Colonic mucosa (tissue), 4 donors: ENCODE measurements at regions not wholly inside any gene's neighbourhood (a gene's known extent, or its start where the extent isn't known, plus 50 kb on each side); places are given as distances from the start of the nearest gene placed in this dataset.

Source experiments
- DNase-seq: peaks from one replicate; pipeline ENCODE4 v3.0.0-alpha.2; 2020
- H3K27ac ChIP-seq: fragments of 200-600 bp; one replicate; pipeline ENCODE4 v1.8.0; 2021
- H3K27me3 ChIP-seq: fragments of 200-600 bp; one replicate; pipeline ENCODE4 v1.8.0; 2021
- H3K36me3 ChIP-seq: fragments of 200-600 bp; one replicate; pipeline ENCODE4 v1.8.0; 2021
- H3K4me1 ChIP-seq: fragments of 200-600 bp; one replicate; pipeline ENCODE4 v1.8.0; 2021; ENCODE audit warnings: mild to moderate bottlenecking
- H3K4me3 ChIP-seq: fragments of 200-600 bp; one replicate; pipeline ENCODE4 v1.8.0; 2021
- H3K9ac ChIP-seq, 2 donors: one replicate each; pipeline ENCODE4 v1.7.0; 2013; ENCODE audit warnings: control low read depth in 2 of 2, low read depth in 2 of 2, low read length in 2 of 2
- H3K9me3 ChIP-seq: fragments of 200-600 bp; one replicate; pipeline ENCODE4 v1.8.0; 2021
- intact Hi-C: fragments of 100-400 bp; cut with DNase I; formaldehyde crosslinking; loops from one replicate; pipeline ENCODE4 v1.14.1; 2022
- TF ChIP-seq, protein P1 (sequence below): fragments of 200-600 bp; IDR thresholded peaks from one replicate; pipeline ENCODE4 v1.8.0; 2022; ENCODE audit warnings: antibody characterized with exemption, mild to moderate bottlenecking
- donor health status: healthy.
- donor health status: DM: no; HTN: no; CAD: no.
- donor health status: DM: no; HTN: no; CAD: no.

DNA sequence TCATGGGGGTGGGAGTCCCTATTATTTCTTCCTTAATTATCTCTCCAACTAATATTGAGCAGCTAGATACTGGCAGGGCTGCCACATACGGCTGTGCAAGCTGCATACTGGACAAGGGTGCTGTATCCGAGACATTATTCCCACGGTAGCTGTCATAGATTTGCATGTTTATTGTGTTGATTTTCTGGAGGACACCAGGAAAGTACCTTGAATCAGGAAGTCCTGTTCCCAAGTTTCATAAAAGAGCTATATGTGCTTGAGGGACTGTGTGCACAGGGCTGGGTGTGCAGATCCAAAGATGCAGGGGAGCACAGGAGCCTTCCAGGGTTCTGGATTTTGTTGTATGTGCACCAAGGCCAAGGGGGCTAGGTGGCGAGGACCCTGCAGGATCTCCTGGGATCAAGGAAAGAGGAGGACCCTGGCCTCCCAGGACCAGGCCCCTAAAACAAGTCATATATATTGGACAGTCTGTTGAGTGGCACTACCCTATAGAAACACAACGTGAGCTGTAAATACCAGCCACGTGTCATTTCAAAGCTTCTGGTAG, 119.2 kb upstream of the ALDH1A3 start:
- intact Hi-C loops: no loop called here
- Histone ChIP-seq H3K27me3 (no peaks in the 10 kb centered on the region), H3K4me3 (no peak overlapping the region), H3K9me3 (no peaks in the 10 kb centered on the region), H3K4me1 (no peaks in the 10 kb centered on the region), H3K27ac (peak overlapping the region; percentile 47), H3K9ac (no peak overlapping the region), H3K36me3 (no peaks in the 10 kb centered on the region)
- DNase-seq: no peak
- TF ChIP-seq, protein P1, sequence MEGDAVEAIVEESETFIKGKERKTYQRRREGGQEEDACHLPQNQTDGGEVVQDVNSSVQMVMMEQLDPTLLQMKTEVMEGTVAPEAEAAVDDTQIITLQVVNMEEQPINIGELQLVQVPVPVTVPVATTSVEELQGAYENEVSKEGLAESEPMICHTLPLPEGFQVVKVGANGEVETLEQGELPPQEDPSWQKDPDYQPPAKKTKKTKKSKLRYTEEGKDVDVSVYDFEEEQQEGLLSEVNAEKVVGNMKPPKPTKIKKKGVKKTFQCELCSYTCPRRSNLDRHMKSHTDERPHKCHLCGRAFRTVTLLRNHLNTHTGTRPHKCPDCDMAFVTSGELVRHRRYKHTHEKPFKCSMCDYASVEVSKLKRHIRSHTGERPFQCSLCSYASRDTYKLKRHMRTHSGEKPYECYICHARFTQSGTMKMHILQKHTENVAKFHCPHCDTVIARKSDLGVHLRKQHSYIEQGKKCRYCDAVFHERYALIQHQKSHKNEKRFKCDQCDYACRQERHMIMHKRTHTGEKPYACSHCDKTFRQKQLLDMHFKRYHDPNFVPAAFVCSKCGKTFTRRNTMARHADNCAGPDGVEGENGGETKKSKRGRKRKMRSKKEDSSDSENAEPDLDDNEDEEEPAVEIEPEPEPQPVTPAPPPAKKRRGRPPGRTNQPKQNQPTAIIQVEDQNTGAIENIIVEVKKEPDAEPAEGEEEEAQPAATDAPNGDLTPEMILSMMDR: no peak

DNA sequence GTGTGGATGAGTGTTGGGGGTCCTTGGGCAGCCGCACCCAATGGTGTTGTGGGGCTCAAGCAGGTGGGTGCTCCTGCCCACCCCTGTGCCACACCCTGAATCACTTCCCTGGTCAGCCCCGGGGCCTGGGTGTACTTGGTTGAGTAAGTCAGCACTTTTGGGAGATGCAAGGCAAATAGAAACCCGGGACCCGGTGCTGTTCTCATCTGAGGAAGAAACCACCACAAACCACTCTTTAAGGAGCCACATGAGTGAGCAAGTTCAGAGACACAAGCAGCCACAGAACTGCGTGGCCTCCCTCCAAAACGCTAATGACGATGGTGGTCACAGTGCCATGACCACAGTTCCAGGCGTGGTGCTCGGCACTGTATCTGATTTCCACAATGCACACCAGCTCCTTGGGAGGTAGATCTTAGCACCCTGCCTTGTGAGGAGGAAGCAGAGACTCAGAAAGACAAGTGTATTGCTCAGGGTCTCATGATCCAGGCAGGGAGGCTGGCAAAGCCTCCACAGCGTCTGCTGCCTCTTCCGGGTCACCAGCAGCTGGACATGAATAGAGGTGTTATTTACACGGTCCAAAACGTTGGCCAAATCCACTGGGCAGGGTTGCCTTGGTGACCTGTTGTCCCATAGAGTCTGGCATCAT, 118.2 kb upstream of the ALDH1A3 start:
- TF ChIP-seq, protein P1: no peak

DNA sequence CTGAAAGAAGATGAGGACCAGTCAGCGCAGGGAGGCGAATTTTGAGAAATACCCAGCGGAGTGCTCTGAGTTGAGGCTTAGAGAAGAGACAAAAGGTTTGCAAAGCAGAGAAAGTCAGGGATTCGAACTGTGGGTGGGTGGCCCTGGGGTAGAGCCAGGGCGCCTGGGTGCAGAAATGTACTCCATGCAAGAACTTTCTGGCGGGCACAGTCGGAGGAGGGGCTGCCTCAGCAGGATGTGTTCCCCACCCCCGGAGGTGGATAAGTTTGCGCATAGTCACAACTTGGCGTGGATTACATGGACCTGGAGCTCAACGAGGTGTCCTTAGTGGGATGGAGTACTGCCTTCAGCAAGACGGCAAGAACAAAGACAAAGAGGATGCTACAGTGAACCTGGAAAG, 117.3 kb upstream of the ALDH1A3 start:
- Histone ChIP-seq H3K9me3 (no peaks in the 10 kb centered on the region), H3K4me3 (no peak overlapping the region), H3K27ac (no peak overlapping the region), H3K36me3 (no peaks in the 10 kb centered on the region), H3K9ac (no peak overlapping the region), H3K27me3 (no peaks in the 10 kb centered on the region), H3K4me1 (no peaks in the 10 kb centered on the region)
- intact Hi-C loops: no loop called here
- no peak for DNase-seq
- TF ChIP-seq, protein P1: no peak

More for the DNA sequence above, 118.2 kb upstream of the ALDH1A3 start:
- H3K27ac ChIP-seq: no peak overlapping the region
- intact Hi-C loops: no loop called here
- H3K4me1 ChIP-seq: no peaks in the 10 kb centered on the region
- no peak overlapping the region for H3K9ac ChIP-seq
- H3K36me3 ChIP-seq: no peaks in the 10 kb centered on the region
- no peaks in the 10 kb centered on the region for H3K9me3 ChIP-seq
- H3K4me3 ChIP-seq: no peak overlapping the region
- no peak for DNase-seq
- no peaks in the 10 kb centered on the region for H3K27me3 ChIP-seq

DNA sequence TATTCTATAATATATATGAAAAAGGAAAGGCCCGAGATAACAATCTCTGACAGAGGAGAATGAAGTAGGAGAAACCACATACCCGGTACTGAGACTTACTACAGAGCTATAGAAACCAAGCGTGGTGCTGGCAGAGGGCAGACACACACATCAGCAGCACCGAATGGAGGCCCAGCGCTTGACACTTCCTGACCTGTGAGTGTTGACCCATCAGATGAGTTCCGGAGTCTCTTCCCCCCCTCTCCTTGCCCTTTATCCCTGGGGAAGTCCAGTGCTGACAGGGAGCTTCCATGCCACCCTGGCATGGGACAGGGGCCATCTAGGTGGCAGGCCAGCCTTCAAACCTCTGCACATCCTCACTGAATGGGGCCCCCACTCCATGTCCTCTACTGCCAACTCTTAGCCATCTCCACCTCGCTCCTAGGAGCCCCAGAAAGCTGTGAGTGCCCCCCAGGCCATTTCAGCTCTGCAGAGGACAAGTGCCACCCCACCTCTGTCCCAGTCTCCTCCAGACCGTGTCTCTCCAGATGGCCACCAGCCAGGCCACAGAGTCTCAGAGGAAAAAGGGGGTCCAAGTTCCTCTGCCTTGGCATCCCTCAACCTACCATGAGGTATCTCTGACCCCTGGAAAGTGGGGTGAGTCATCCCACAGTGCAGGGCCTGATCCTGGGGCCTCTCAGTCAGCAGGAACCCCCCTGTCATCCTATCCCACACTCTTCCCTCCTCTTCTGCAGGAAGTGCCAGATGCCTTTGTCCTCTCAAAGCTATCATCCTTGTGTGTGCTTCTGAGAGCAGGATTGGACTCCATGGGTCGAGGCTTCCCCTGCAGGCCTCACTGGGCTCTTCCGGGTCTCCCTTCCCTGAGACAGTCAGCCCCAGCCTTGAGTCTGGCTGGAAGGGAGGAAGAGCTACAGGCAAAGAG, 116.5 kb upstream of the ALDH1A3 start:
- no peak overlapping the region for H3K9ac ChIP-seq
- intact Hi-C loops: no loop called here
- no peaks in the 10 kb centered on the region for H3K4me1 ChIP-seq
- TF ChIP-seq, protein P1: no peak
- H3K27me3 ChIP-seq: no peaks in the 10 kb centered on the region
- H3K4me3 ChIP-seq: no peak overlapping the region
- H3K9me3 ChIP-seq: no peaks in the 10 kb centered on the region
- no peak for DNase-seq
- no peak overlapping the region for H3K27ac ChIP-seq
- no peaks in the 10 kb centered on the region for H3K36me3 ChIP-seq

DNA sequence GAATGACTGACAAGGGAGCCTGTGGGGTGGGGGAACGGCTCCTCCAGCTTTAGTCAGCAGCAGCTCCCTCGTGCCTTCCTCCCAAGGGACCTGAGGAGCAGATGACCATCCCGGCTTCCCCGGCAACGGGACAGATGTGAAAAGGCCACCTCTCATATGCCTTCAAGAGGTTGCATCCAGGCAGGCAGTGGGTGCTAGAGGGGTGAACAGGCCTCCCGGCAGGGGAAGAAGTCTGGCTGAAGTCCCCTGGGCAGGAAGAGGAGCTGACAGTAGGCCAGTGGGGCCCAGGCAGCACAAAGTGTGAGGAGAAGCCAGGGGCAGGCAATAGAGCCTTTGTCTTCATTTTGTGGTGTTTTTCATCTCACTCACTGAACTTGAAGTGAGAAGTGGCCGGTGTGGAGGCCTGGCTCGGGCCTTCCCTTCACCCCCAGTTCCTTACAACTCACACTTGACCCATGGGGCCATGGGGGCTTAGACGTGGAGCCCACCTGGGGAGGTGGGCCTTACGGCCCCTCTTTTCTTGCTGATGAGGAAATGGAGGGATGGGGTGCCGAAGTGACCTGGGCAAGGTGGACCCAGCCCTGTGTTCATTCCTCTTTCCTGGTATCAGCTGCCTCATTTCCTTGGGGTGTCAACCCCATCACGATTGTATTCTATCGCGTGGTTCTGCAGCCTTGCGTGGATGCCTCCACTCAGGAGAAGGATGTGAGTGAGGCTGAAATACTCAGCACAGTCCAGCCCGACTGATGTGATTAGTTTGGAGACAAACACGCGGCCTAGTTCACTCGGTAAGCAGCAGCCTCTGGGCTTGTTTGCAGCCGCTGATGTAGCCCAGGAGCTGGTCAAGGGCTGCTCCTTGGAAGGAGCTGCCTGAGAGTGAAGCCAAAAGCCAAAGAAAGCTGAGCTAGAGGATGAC, 115.5 kb upstream of the ALDH1A3 start:
- DNase-seq: no peak
- intact Hi-C loops: no loop called here

More for the DNA sequence above, 115.5 kb upstream of the ALDH1A3 start:
- Histone ChIP-seq H3K9me3 (no peaks in the 10 kb centered on the region), H3K4me1 (no peaks in the 10 kb centered on the region), H3K9ac (no peak overlapping the region), H3K27ac (no peak overlapping the region), H3K36me3 (no peaks in the 10 kb centered on the region), H3K27me3 (no peaks in the 10 kb centered on the region), H3K4me3 (no peak overlapping the region)
- TF ChIP-seq, protein P1: no peak
